Vagina (tissue), 2 donors: ENCODE measurements at regions not wholly inside any gene's neighbourhood (a gene's known extent, or its start where the extent isn't known, plus 50 kb on each side); places are given as distances from the start of the nearest gene placed in this dataset.

Experiments
- DNase-seq, 2 donors: peaks; one replicate each; pipeline ENCODE4 v3.0.0-alpha.2; 2017; ENCODE audit errors: extremely low spot score in 2 of 2
- H3K27ac ChIP-seq: fragments of 200-600 bp; sonication (generic); one replicate; pipeline ENCODE4 v1.5.1; 2019
- H3K27me3 ChIP-seq: fragments of 200-600 bp; sonication (generic); one replicate; pipeline ENCODE4 v1.5.1; 2019
- H3K36me3 ChIP-seq, 2 donors: fragments of 200-600 bp; sonication (generic); one replicate each; pipeline ENCODE4 v1.5.1; 2017 to 2019
- H3K4me1 ChIP-seq: fragments of 200-600 bp; sonication (generic); one replicate; pipeline ENCODE4 v1.5.1; 2019
- H3K4me3 ChIP-seq, 2 donors: fragments of 200-600 bp; sonication (generic); 1 replicate in 1 of 2; 2 replicates in 1 of 2; pipeline ENCODE4 v1.5.1; 2016 to 2019
- H3K9me3 ChIP-seq: fragments of 200-600 bp; sonication (generic); one replicate; pipeline ENCODE4 v1.5.1; 2019
- CTCF ChIP-seq, 3 experiments: fragments of 450-650 bp in 2 of 3; fragments of 200-600 bp in 1 of 3; sonication (generic) in 1 of 3; IDR thresholded peaks; one replicate each; pipeline ENCODE4 v1.5.1; 2017 to 2019; ENCODE audit warnings: antibody characterized with exemption in 3 of 3, mild to moderate bottlenecking in 2 of 3, moderate library complexity in 2 of 3
- POLR2A ChIP-seq, 2 donors: fragments of 450-650 bp; IDR thresholded peaks; one replicate each; pipeline ENCODE4 v1.6.1; 2017; ENCODE audit warnings: antibody characterized with exemption in 2 of 2, mild to moderate bottlenecking in 2 of 2, moderate library complexity in 2 of 2
- POLR2AphosphoS5 ChIP-seq, 2 donors: sonication (generic); formaldehyde crosslinking; IDR thresholded peaks; one replicate each; pipeline ENCODE4 v1.9.0; 2017; ENCODE audit warnings: antibody characterized with exemption in 2 of 2, mild to moderate bottlenecking in 2 of 2, low read depth in 1 of 2; ENCODE audit not compliant: insufficient read depth in 1 of 2
- intact Hi-C: fragments of 100-400 bp; cut with DNase I; formaldehyde crosslinking; loops from one replicate; pipeline ENCODE4 v1.15.1; 2023

DNA sequence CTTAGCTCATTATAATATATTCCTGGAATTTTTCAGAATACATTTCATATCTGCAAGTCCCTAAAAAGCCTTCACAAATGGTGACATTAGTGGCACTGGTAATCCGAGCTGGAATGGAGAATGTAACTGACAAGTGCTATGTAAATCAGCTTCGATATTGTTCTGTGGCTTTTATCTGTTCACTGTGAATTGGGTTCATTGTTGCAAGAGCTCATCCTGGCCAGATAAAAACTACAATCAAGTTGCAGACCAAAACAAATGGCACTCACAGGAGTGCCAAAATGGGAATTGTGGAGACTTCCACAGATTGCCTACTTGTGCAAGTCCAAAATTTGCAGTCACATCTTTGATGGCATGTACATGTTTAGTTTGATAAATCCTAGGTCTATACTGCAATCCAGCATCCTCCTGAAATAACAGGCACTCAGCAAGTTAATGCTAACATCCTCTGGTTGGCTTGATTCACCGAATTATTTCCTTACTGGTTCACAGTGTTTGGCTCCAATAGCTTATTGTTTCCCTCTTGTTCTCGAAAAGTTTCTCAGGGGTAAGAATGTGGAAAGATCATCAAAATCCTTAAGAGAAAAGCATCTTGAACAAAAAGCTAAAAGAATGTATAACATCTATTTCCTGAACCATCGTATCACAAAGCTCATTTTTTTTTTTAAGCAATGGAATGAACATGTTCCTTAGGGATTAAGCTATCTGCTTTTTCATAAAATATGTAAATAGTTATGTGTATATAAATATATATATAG lies 904.9 kb downstream of the CENPC start:
- H3K9me3 ChIP-seq: no peaks in the 10 kb centered on the region
- DNase-seq: no peak
- no peaks in the 10 kb centered on the region for H3K36me3 ChIP-seq
- H3K4me3 ChIP-seq: no peak overlapping the region
- H3K27me3 ChIP-seq: no peaks in the 10 kb centered on the region
- TF ChIP-seq POLR2AphosphoS5 (IDR thresholded peaks at IDR 0.05; ENCODE audit: insufficient read depth in 1 of 2, low read depth in 1 of 2) (no peak), POLR2A (IDR thresholded peaks at IDR 0.05) (no peak), CTCF (IDR thresholded peaks at IDR 0.05) (no peak)
- intact Hi-C loops: no loop called here
- no peaks in the 10 kb centered on the region for H3K4me1 ChIP-seq
- H3K27ac ChIP-seq: no peak overlapping the region

GRCh38 chr4:66639361-66639760 lies 905.9 kb downstream of the CENPC start:
- no peaks in the 10 kb centered on the region for H3K36me3 ChIP-seq
- no peaks in the 10 kb centered on the region for H3K4me1 ChIP-seq
- TF ChIP-seq POLR2A (IDR thresholded peaks at IDR 0.05) (no peak), CTCF (IDR thresholded peaks at IDR 0.05) (no peak), POLR2AphosphoS5 (IDR thresholded peaks at IDR 0.05; ENCODE audit: insufficient read depth in 1 of 2, low read depth in 1 of 2) (no peak)
- no peaks in the 10 kb centered on the region for H3K27me3 ChIP-seq
- no peak overlapping the region for H3K4me3 ChIP-seq
- intact Hi-C loops: no loop called here
- no peaks in the 10 kb centered on the region for H3K9me3 ChIP-seq
- no peak overlapping the region for H3K27ac ChIP-seq
- DNase-seq: no peak

DNA sequence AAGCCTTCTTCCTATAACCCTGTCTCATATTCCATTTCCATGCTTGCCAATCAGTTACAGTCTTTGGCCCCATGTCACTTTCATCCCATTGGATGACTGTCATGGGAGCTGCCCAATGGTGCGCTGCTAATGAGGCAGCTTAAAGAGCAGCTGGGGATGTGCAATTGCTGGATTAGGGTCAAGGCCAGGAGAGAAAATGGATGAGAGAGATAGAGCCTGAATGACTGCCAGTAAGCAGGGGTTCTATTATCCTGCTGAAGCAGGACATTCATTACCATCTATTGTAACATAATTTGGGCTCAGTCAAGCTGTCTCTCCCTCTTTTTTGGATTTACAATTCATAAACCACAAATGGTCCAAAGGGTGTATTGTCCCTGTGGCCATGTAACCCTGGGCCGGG lies 909.0 kb downstream of the CENPC start:
- Histone ChIP-seq H3K4me1 (no peaks in the 10 kb centered on the region), H3K4me3 (no peak overlapping the region), H3K36me3 (no peaks in the 10 kb centered on the region), H3K9me3 (no peaks in the 10 kb centered on the region), H3K27me3 (no peaks in the 10 kb centered on the region), H3K27ac (no peak overlapping the region)
- DNase-seq: no peak
- TF ChIP-seq POLR2A (IDR thresholded peaks at IDR 0.05) (no peak), POLR2AphosphoS5 (IDR thresholded peaks at IDR 0.05; ENCODE audit: insufficient read depth in 1 of 2, low read depth in 1 of 2) (no peak), CTCF (IDR thresholded peaks at IDR 0.05) (no peak)
- intact Hi-C loops: no loop called here

- no peak for DNase-seq
- no peak for TF ChIP-seq CTCF (IDR thresholded peaks at IDR 0.05)
- no peak for TF ChIP-seq POLR2A (IDR thresholded peaks at IDR 0.05)
- no peak for TF ChIP-seq POLR2AphosphoS5 (IDR thresholded peaks at IDR 0.05; ENCODE audit: insufficient read depth in 1 of 2, low read depth in 1 of 2)
- H3K36me3 ChIP-seq: no peaks in the 10 kb centered on the region
- no peak overlapping the region for H3K4me3 ChIP-seq
- no peaks in the 10 kb centered on the region for H3K4me1 ChIP-seq
- no peak overlapping the region for H3K27ac ChIP-seq
- intact Hi-C loops: no loop called here
- no peaks in the 10 kb centered on the region for H3K9me3 ChIP-seq
- no peaks in the 10 kb centered on the region for H3K27me3 ChIP-seq
These were observed 911.8 kb downstream of the CENPC start for GRCh38 chr4:66633477-66633876.

GRCh38 chr4:66629927-66630326 lies 915.4 kb downstream of the CENPC start:
- TF ChIP-seq POLR2AphosphoS5 (IDR thresholded peaks at IDR 0.05; ENCODE audit: insufficient read depth in 1 of 2, low read depth in 1 of 2): no peak
- TF ChIP-seq POLR2A (IDR thresholded peaks at IDR 0.05): no peak
- TF ChIP-seq CTCF (IDR thresholded peaks at IDR 0.05): no peak
- intact Hi-C loops: no loop called here
- Histone ChIP-seq H3K36me3 (no peaks in the 10 kb centered on the region), H3K27me3 (no peaks in the 10 kb centered on the region), H3K9me3 (no peaks in the 10 kb centered on the region), H3K4me3 (no peak overlapping the region), H3K27ac (no peak overlapping the region), H3K4me1 (no peaks in the 10 kb centered on the region)
- no peak for DNase-seq
